Skeletal muscle satellite cell (primary cell): ENCODE measurements at regions not wholly inside any gene's neighbourhood (a gene's known extent, or its start where the extent isn't known, plus 50 kb on each side); places are given as distances from the start of the nearest gene placed in this dataset.
"Not testable (repeated sequence)": the region's sequence is repeated elsewhere in the genome, so short reads cannot be mapped to it uniquely, and the experiment has no call there.

Experiments
- H3K27me3 ChIP-seq: 2 replicates; pipeline ENCODE4 v1.7.0; 2013; ENCODE audit warnings: low read length; ENCODE audit not compliant: control insufficient read depth, insufficient read depth
- H3K36me3 ChIP-seq: 2 replicates; pipeline ENCODE4 v1.7.0; 2013; ENCODE audit warnings: mild to moderate bottlenecking, control low read depth, low read length; ENCODE audit not compliant: insufficient read depth
- H3K4me1 ChIP-seq: 2 replicates; pipeline ENCODE4 v1.7.0; 2013; ENCODE audit warnings: low read length; ENCODE audit not compliant: control insufficient read depth, insufficient read depth
- H3K4me2 ChIP-seq: 2 replicates; pipeline ENCODE4 v1.7.0; 2013; ENCODE audit warnings: mild to moderate bottlenecking, low read length
- H3K4me3 ChIP-seq: 2 replicates; pipeline ENCODE4 v1.7.0; 2013; ENCODE audit warnings: low read length
- H3K9ac ChIP-seq: 2 replicates; pipeline ENCODE4 v1.7.0; 2013; ENCODE audit warnings: mild to moderate bottlenecking, low read depth, low read length, moderate library complexity
- H3K9me3 ChIP-seq: replicated peaks from 2 replicates; pipeline ENCODE4 v1.7.0; 2013; ENCODE audit warnings: mild to moderate bottlenecking, control low read depth, low read length

DNA sequence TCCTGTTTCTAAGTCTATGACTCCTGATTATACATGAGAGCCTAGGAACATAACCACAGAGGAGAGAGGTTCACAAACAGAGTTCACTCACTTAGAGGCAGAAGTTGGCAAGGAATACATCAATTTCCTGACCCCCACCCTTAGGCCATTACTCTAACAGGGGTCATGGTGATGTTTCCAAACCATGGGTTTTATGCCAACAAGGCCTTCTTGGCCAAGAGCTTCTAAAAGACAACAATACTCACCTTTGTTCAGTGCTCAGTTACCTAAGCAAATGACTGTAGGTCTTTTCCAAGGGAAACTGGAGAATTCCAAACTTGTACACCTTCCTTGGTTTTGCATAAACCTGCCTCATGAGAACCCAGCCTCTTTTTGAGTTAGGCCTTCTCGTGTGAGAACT, 52.6 kb downstream of the ERICH4 start:
- no peaks in the 10 kb centered on the region for H3K9me3 ChIP-seq
- H3K27me3 ChIP-seq, result no peaks in the 10 kb centered on the region
- no peak overlapping the region for H3K4me3 ChIP-seq
- no peaks in the 10 kb centered on the region for H3K4me1 ChIP-seq
- H3K36me3 ChIP-seq, result no peaks in the 10 kb centered on the region
- no peak overlapping the region for H3K4me2 ChIP-seq
- H3K9ac ChIP-seq, result no peak overlapping the region

DNA sequence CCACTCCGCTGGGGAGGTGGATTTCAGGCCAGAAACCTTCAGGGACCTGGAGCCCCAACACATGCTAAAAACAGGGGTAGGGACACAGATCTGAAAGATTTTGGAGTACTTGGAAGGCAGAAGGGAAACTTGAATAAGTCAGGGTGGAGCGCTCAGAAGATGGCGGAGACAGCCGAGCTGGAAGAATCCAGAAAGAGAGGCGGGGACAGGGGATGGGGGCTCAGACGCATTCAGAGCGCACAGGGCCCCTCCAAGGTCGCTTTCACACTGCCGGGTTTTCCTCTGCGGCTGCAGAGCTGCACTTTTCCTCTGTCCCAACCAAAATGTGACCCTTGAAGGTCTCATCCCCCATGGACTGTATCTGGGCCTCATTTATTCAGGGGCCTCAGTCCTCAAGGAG, 56.9 kb downstream of the ERICH4 start:
- H3K27me3 ChIP-seq, result no peaks in the 10 kb centered on the region
- no peaks in the 10 kb centered on the region for H3K36me3 ChIP-seq
- no peaks in the 10 kb centered on the region for H3K9me3 ChIP-seq
- H3K4me2 ChIP-seq, result no peak overlapping the region
- no peak overlapping the region for H3K4me3 ChIP-seq
- H3K4me1 ChIP-seq, result no peaks in the 10 kb centered on the region
- no peak overlapping the region for H3K9ac ChIP-seq

DNA sequence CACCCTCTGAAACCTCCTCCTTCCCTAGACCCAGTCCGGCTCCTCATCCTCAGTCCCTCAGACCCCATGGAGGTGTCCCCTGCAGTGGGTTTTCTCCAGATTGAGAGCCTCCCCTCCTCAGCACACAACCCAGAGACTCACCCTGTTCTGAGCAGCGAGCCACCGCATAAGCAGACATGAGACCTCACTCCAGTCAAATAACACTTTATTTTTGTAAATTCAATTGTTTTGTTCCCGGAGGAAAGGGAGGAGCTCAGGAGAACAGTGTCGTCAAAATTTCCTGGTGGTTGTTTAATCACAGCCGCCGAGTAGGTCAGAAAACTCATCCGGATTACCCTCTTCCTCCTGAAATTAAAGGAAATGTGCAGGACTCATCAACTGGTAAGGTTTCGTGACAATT, 57.5 kb downstream of the ERICH4 start:
- no peaks in the 10 kb centered on the region for H3K4me1 ChIP-seq
- H3K9me3 ChIP-seq, result no peaks in the 10 kb centered on the region
- no peaks in the 10 kb centered on the region for H3K27me3 ChIP-seq
- H3K36me3 ChIP-seq, result no peaks in the 10 kb centered on the region
- H3K9ac ChIP-seq, result no peak overlapping the region
- H3K4me3 ChIP-seq, result no peak overlapping the region
- H3K4me2 ChIP-seq, result no peak overlapping the region

DNA sequence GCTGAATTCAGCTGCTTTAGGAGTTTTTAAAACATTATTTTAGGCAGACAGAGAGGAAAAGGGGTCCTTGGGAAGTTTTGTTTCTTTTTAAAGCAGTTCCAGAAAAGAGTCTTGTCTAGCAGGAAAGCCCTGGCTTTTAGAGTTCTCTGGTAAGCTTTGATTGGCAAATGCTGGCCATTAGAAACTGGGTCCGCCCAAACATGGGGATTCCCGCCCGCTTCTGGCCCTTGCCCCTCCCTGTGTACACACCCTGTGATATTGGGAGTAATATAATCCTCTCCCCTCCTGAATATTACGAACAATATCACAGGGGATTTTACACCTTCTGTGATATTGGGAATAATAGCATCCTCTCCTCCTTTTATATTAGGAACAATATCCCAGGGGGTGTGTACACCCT, 58.9 kb downstream of the ERICH4 start:
- Histone ChIP-seq H3K27me3 (no peaks in the 10 kb centered on the region), H3K4me3 (no peak overlapping the region), H3K9me3 (no peaks in the 10 kb centered on the region), H3K4me2 (no peak overlapping the region), H3K9ac (no peak overlapping the region), H3K4me1 (no peaks in the 10 kb centered on the region), H3K36me3 (no peaks in the 10 kb centered on the region)

DNA sequence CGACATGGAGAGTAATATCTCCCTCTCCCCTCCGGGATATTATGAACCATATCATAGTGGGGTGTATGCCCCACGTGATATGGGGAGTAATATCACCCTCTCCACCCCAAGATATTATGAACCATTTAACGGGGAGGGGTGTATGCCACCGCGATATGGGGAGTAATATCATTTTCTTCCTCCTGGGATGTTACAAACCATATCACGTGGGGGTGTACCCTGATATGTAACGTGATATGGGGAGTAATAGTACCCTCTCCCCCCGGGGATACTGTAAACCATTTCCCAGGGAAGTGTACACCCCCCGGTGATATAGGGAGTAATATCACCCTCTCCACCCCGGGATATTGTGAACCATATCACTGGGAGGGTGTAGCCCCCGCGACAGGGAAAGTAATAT, 62.1 kb downstream of the ERICH4 start:
- Histone ChIP-seq H3K4me1 (no peaks in the 10 kb centered on the region), H3K9me3 (no peaks in the 10 kb centered on the region), H3K36me3 (no peaks in the 10 kb centered on the region), H3K4me3 (no peak overlapping the region), H3K9ac (no peak overlapping the region), H3K4me2 (no peak overlapping the region), H3K27me3 (no peaks in the 10 kb centered on the region)

DNA sequence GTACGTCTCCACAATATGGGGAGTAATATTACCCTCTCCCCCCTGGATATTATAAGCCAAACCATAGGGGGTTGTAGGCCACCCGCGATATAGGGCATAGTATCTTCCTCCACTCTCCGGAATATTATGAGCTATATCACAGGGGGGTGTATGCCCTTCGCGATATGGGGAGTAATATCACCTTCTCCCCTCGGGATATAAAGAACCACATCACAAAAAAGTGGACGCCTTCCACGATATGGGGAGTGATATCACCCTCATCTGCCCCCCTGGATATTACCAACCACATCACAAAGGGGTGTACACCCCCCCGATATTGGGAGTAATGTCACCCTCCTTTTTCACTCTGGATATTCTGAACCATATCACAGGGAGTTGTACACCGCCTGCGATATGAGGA, 65.5 kb upstream of the CEACAM21 start:
- Histone ChIP-seq H3K9me3 (no peaks in the 10 kb centered on the region), H3K4me1 (no peaks in the 10 kb centered on the region), H3K9ac (no peak overlapping the region), H3K36me3 (no peaks in the 10 kb centered on the region), H3K4me2 (no peak overlapping the region), H3K27me3 (peaks cover 7% of the 10 kb centered on the region), H3K4me3 (no peak overlapping the region)

DNA sequence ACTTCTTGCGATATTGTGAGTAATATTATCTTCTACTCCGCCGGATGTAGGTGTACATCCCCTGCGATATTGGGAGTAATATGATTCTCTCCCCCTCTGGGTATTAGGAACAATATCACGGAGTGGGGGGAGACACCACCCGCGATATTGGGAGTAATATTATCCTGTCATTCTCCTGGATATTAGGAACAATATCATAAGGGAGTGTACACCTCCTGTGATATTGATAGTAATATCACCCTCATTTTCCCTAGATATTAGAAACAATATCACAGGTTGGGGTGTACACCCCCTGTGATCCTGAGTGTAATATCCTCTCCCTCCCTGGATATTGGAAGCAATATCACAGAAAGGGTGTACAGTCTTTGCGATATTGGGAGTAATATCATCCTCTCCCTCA, 64.3 kb upstream of the CEACAM21 start:
- Histone ChIP-seq H3K27me3 (peaks cover 14% of the 10 kb centered on the region), H3K4me1 (no peaks in the 10 kb centered on the region)

DNA sequence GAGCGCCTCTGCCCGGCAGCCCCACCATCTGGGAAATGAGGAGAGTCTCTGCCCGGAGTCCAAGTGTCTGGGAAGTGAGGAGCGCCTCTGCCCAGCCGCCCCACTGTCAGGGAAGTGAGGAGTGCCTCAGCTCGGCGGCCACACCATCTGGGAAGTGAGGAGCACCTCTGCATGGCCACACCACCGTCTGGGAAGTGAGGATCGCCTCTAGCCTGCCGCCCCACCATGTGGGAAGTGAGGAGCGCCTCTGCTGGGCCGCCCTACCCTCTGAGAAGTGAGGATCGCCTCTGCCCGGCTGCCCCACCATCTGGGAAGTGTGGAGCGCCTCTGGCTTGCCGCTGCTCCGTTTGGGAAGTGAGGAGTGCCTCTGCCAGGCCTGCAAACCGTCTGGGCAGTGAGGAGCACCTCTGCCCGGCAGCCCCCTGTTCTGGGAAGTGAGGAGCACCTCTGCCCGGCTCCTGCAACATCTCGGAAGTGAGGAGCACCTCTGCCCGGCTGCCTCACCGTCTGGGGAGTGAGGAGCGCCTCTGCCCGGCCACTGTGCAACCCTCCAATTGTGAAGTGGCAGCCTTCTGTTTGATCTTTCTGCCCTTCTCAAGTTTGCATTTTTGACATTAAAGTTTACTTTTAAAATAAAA, 60.8 kb upstream of the CEACAM21 start:
- Histone ChIP-seq H3K4me2 (no peak overlapping the region), H3K36me3 (no peaks in the 10 kb centered on the region), H3K4me3 (no peak overlapping the region), H3K4me1 (no peaks in the 10 kb centered on the region), H3K9ac (no peak overlapping the region), H3K9me3 (no peaks in the 10 kb centered on the region), H3K27me3 (peaks cover 22% of the 10 kb centered on the region)

More for the DNA sequence above, 64.3 kb upstream of the CEACAM21 start:
- Histone ChIP-seq H3K4me2 (no peak overlapping the region), H3K36me3 (no peaks in the 10 kb centered on the region), H3K9ac (no peak overlapping the region), H3K9me3 (no peaks in the 10 kb centered on the region), H3K4me3 (no peak overlapping the region)

DNA sequence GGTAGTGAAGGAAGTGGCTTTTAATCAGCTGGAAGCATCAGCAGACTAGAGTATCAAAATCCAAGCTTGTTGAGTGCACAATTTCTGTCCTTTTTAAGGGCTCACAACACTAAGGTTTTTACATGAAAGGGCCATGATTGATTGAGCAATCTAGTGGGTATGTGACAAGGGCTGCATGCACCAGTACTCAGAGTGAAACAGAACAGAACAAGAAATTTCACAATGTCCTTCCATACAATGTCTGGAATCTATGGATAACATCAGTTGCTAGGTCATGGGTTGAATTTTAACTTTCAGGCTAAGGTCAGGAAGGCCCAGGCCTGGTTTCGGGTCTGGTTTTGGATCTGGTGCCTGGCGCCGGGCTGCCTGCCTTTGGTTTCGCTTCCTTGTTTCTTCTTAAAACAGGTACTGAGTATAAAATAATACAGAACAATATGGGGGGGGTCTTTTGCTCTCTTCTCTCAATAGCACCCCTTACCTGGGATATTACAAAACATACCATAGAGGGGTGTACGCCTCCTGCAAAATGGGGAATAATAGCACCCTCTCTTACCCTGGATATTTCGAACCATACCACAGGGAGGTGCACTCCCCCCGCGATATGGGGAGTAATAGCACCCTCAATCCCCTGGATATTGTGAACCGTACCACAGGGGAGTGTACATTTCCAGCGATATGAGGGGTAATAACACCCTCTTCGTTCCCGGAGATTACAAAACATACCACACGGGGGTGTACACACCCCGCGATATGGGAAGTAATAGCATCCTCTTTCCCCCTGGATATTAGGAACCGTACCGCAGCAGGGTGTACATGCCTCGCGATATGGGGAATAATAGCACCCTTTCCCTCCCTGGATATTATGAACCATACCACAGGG, 59.4 kb upstream of the CEACAM21 start:
- H3K9ac ChIP-seq, H3K4me1 ChIP-seq, H3K4me2 ChIP-seq, H3K9me3 ChIP-seq, H3K4me3 ChIP-seq, H3K36me3 ChIP-seq: not testable (repeated sequence)
- peaks cover 29% of the 10 kb centered on the region for H3K27me3 ChIP-seq

DNA sequence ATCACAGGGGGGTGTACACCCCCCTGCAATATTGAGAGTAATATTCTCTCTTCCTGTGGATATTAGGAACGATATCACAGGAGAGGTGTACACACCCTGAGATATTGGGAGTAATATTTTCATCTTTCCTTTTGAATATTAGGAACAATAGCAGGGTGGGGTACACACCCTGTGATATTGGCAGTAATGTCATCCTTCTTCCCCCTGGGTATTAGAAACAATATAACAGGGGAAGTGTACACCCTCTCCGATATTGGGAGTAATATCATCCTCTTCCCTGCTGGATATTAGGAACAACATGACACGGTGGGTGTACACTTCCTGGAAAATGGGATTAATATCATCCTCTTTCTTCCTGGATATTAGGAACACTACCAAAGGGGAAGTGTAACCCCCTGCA, 57.8 kb upstream of the CEACAM21 start:
- no peaks in the 10 kb centered on the region for H3K4me1 ChIP-seq
- no peak overlapping the region for H3K4me3 ChIP-seq
- H3K27me3 ChIP-seq, result peaks cover 43% of the 10 kb centered on the region
- no peaks in the 10 kb centered on the region for H3K36me3 ChIP-seq
- no peaks in the 10 kb centered on the region for H3K9me3 ChIP-seq
- no peak overlapping the region for H3K9ac ChIP-seq
- H3K4me2 ChIP-seq, result no peak overlapping the region

DNA sequence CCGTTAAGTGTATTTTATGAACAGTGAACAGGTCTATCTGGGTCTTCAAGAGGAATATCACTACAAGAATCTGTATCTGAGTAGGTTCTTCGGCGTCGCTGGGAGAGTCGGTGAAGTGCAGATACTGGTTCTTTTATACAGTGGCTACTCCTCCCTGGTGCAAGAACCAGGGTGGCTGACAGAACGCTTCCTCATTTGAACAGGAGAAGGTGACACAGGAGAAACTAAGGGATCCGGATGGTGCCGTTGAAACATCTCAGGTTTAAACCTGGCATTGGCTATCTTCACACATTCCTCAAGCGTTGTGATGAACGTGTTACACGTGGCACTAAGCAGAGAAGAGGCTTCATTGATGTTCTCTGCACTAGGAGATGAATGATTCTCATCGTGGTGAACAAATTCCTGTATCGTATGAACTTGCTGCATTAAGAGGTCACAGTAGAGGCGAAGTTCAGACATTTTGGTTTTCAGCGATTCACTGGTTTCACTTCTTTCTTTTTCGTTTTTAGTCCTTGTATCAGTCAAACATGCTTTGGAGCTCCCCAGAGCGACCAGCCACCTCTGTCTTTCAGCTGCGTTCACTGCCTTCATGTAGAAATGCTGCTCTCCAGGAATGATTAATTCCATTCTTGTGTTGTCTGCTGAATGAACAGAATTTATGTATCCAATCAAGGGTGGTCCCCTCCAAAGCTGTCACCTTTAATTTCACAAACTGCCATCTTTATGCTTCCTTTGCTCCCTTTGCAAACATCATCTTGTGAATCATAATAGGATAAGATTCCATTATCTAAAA, 54.6 kb upstream of the CEACAM21 start:
- not testable (repeated sequence) for H3K4me1 ChIP-seq, H3K36me3 ChIP-seq, H3K9me3 ChIP-seq, H3K9ac ChIP-seq, H3K4me2 ChIP-seq, H3K4me3 ChIP-seq
- H3K27me3 ChIP-seq, result peaks cover 45% of the 10 kb centered on the region
